Heart right ventricle (tissue), 16 donors: ENCODE measurements at regions not wholly inside any gene's neighbourhood (a gene's known extent, or its start where the extent isn't known, plus 50 kb on each side); places are given as distances from the start of the nearest gene placed in this dataset.
"Not testable (repeated sequence)": the region's sequence is repeated elsewhere in the genome, so short reads cannot be mapped to it uniquely, and the experiment has no call there.

Source experiments
- ATAC-seq, 8 donors: fragments of 200-7000 bp; cut with Tn5 transposase; one replicate each; pipeline ENCODE4 v1.9.1; 2020; ENCODE audit warnings: mild to moderate bottlenecking in 8 of 8, moderate library complexity in 8 of 8, moderate number of reproducible peaks in 1 of 8
- DNase-seq, 2 donors: peaks; one replicate each; pipeline ENCODE4 v3.0.0-alpha.2; 2020
- H3K27ac ChIP-seq, 10 donors: fragments of 200-600 bp; sonication (generic) in 2 of 10; one replicate each; pipeline versions ENCODE4 v1.5.0 to v1.8.0; 2020 to 2022; ENCODE audit warnings: mild to moderate bottlenecking in 3 of 10
- H3K27me3 ChIP-seq, 7 donors: fragments of 200-600 bp; one replicate each; pipeline ENCODE4 v1.8.0; 2021 to 2022; ENCODE audit warnings: mild to moderate bottlenecking in 2 of 7
- H3K36me3 ChIP-seq, 9 donors: fragments of 200-600 bp; sonication (generic) in 1 of 9; one replicate each; pipeline versions ENCODE4 v1.5.0 to v1.8.0; 2020 to 2022; ENCODE audit warnings: mild to moderate bottlenecking in 2 of 9
- H3K4me1 ChIP-seq, 9 donors: fragments of 200-600 bp; sonication (generic) in 1 of 9; one replicate each; pipeline versions ENCODE4 v1.5.0 to v1.8.0; 2020 to 2022; ENCODE audit warnings: mild to moderate bottlenecking in 4 of 9
- H3K4me3 ChIP-seq, 10 donors: fragments of 200-600 bp; sonication (generic) in 2 of 10; one replicate each; pipeline versions ENCODE4 v1.5.0 to v1.8.0; 2020 to 2022; ENCODE audit warnings: mild to moderate bottlenecking in 7 of 10, moderate library complexity in 2 of 10
- H3K9me3 ChIP-seq, 11 donors: fragments of 200-600 bp in 10 of 11; sonication (generic) in 2 of 11; one replicate each; pipeline versions ENCODE4 v1.5.0 to v1.8.0; 2013 to 2022; ENCODE audit warnings: mild to moderate bottlenecking in 2 of 11, control low read depth in 1 of 11, moderate library complexity in 1 of 11
- WGBS, 2 donors: extraction: QIAGEN DNeasy Blood & Tissue Kit; methylation state at CpG; one replicate each; pipeline ENCODE4 v1.1.7; 2013; ENCODE audit warnings: inconsistent platforms in 1 of 2; 5-methylcytosine and 5-hydroxymethylcytosine counted together
- intact Hi-C, 10 donors: fragments of 100-400 bp; cut with DNase I; formaldehyde crosslinking; loops; one replicate each; pipeline versions ENCODE4 v1.11.1 to v1.14.2; 2022
- TF ChIP-seq, protein P1 (sequence below), 9 donors: fragments of 200-600 bp; sonication (generic) in 2 of 9; IDR thresholded peaks; one replicate each; pipeline versions ENCODE4 v1.5.0 to v1.8.0; 2021 to 2022; ENCODE audit warnings: antibody characterized with exemption in 9 of 9, mild to moderate bottlenecking in 5 of 9, moderate library complexity in 1 of 9
- donor health status: Arrhythmogenic right ventricular cardiomyopathy.
- donor health status: ischemic (EF 13 %, LVEDD 7.1; RV severe dilation, severe dysfunction).
- donor health status: healthy with polysubstance abuse.
- donor health status: DM: no; HTN: yes; CAD: no.
- donor health status: DM: no; HTN: no; CAD: no.
- donor health status: ischemic (EF 25% LVEDD 6.9; RV normal size, moderate dysfunction).
- donor health status: ischemic (EF 25% LVEDD 5.7; RV mildly dilated, moderate dysfunction).
- donor health status: healthy.
- donor health status: DM: yes; HTN: yes; CAD: no.
- donor health status: Ischemic cardiomyopathy.
- donor health status: ischemic (EF 35%, LVEDD 5.7; RV mildly dilated, moderate dysfunction).
- donor health status: nonischemic (EF 11% LVEDD 7.7; RV severe dilation, severe dysfunction).
- donor health status: DM: yes; HTN: yes; CAD: no.
- donor health status: PGD.
- donor health status: ischemic (EF 29% LVEDD 5.4; RV normal size, mild dysfunction).
- donor health status: nonischemic (EF 23%, LVEDD 6.1; RV moderate dilation, normal function).

DNA sequence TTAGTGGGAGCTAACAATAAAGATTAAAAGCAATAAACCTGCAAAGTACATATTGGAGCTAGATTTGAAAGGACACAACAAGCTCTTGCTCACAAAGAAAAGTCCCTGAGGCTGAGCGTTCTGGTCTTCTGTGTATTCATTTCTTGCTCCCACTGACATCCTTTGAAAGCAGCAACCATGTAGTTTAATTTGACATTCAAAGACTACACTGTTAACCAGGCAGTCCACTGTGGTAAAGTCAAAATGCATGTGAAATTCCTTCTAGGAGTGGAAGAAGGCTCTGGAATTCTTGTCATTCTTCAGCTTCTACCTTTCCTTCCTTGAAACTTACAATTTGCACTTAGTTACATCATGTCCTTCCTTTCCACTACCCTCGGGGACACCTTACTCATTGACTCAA lies 480.7 kb downstream of the CSNK1G3 start:
- H3K27me3 ChIP-seq = no peaks in the 10 kb centered on the region
- WGBS, 2 donors = 63 to 69% methylated on average over 2 of the region's 2 CpGs

DNA sequence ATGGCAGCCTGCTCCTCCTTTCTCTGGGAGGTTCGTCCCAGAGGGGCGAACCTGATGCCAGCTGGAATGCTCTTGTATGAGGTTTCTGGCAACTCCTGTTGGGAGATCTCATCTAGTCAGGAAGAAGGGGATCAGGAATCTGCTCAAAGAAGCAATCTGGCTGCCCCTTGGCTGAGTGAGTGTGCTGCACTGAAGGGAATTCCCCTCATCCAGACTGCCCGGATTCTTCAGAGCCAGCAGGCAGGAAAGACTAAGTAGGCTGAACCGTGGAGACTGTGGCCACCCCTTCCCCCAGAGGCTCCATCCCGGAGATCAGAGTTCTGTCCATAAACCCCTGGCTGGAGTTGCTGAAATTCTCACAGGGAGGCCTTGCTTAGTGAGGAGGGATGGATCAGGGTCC lies 476.0 kb downstream of the CSNK1G3 start:
- TF ChIP-seq, protein P1, sequence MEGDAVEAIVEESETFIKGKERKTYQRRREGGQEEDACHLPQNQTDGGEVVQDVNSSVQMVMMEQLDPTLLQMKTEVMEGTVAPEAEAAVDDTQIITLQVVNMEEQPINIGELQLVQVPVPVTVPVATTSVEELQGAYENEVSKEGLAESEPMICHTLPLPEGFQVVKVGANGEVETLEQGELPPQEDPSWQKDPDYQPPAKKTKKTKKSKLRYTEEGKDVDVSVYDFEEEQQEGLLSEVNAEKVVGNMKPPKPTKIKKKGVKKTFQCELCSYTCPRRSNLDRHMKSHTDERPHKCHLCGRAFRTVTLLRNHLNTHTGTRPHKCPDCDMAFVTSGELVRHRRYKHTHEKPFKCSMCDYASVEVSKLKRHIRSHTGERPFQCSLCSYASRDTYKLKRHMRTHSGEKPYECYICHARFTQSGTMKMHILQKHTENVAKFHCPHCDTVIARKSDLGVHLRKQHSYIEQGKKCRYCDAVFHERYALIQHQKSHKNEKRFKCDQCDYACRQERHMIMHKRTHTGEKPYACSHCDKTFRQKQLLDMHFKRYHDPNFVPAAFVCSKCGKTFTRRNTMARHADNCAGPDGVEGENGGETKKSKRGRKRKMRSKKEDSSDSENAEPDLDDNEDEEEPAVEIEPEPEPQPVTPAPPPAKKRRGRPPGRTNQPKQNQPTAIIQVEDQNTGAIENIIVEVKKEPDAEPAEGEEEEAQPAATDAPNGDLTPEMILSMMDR (IDR thresholded peaks at IDR 0.05) = no peak
- ATAC-seq (no peak), DNase-seq (no peak)
- no peaks in the 10 kb centered on the region for H3K36me3 ChIP-seq
- intact Hi-C loops = no loop called here
- no peaks in the 10 kb centered on the region for H3K4me1 ChIP-seq
- no peak overlapping the region for H3K27ac ChIP-seq
- no peaks in the 10 kb centered on the region for H3K27me3 ChIP-seq
- 80 to 85% methylated on average over 5 of the region's 5 CpGs for whole genome bisulfite sequencing, 2 donors
- H3K4me3 ChIP-seq = no peak overlapping the region
- H3K9me3 ChIP-seq = peaks cover 0 to 32% (median 11%) of the 10 kb centered on the region in 11 donors

More for the DNA sequence above, 480.7 kb downstream of the CSNK1G3 start:
- peaks cover 0 to 6% (median 0%) of the 10 kb centered on the region in 9 donors for H3K4me1 ChIP-seq
- intact Hi-C loops = no loop called here
- ATAC-seq (no peak), DNase-seq (no peak)
- H3K4me3 ChIP-seq = no peak overlapping the region
- H3K27ac ChIP-seq = no peak overlapping the region
- no peaks in the 10 kb centered on the region for H3K9me3 ChIP-seq
- TF ChIP-seq, protein P1 (IDR thresholded peaks at IDR 0.05) = no peak
- H3K36me3 ChIP-seq = no peaks in the 10 kb centered on the region

DNA sequence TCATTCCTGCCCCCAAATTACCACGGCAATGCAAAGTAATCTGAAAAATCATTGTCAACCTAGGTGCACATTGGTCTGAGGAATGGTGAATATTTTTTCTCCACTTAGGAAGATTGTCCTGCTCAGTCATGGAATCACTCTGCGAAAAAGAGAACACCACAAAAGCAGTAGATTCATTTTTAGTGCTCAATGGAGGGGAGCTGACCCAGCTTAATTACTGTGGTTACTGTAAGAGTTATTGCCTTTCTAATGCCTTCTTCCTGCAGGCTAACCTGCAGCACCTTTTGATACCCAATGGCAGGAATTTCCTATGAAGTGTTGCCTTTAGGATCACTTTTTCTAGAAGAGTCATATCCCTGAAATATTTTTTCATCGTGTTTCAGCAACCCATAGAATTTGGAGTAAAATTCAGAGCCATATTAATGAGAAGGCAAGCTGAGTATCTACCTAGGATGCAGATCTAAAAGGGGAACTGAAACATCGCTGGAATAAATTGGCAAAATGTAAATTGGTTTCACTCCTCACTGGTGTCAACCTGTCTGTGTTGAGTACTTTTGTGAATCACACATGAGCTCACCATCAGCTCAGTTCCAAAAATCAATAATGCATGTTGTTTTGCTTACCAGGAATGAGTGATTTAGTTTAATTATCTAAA lies 464.5 kb downstream of the CSNK1G3 start:
- H3K27me3 ChIP-seq = no peaks in the 10 kb centered on the region
- no peak overlapping the region for H3K4me3 ChIP-seq
- intact Hi-C loops = no loop called here
- WGBS, 2 donors = 86 to 91% methylated on average over 4 of the region's 4 CpGs
- H3K9me3 ChIP-seq = peaks cover 0 to 8% (median 0%) of the 10 kb centered on the region in 11 donors
- H3K4me1 ChIP-seq = no peaks in the 10 kb centered on the region
- no peak for ATAC-seq
- H3K36me3 ChIP-seq = no peaks in the 10 kb centered on the region
- TF ChIP-seq, protein P1 (IDR thresholded peaks at IDR 0.05) = no peak
- no peak overlapping the region for H3K27ac ChIP-seq
- DNase-seq = no peak

DNA sequence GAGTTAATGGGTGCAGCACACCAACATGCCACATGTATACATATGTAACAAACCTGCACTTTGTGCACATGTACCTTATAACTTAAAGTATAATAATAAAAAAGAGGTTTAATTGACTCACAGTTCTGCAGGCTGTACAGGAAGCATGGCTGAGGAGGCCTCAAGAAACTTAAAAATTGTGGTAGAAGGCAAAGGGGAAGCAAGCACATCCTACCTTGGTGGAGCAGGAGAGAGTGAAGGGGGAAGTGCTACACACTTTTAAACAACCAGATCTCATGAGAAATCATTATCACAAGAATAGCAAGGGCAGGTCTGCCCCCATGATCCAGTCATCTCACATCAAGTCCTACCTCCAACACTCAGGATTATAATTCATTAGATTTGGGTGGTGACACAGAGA lies 463.5 kb downstream of the CSNK1G3 start:
- H3K4me3 ChIP-seq, H3K36me3 ChIP-seq, H3K27me3 ChIP-seq, ATAC-seq, H3K9me3 ChIP-seq, DNase-seq, intact Hi-C loops, H3K4me1 ChIP-seq, H3K27ac ChIP-seq: not testable (repeated sequence)

DNA sequence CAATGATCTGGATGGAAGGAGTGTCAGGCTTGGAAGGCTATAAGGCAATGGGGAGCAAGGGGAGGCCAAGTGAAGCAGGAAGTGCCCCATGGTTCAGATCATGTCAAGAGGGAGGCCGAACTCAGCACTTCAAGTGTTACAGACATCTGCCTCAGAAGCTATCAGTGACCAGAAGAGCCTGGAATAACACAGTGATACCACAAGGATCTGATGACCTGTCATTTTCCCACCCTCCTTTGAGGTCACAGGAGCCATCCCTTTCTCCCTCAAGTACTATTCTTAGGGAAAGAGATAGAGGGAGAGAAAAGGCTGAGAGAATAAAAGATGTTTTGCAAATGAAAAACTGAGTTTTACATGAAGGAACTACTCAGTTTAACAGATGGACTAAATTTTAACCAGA lies 454.8 kb downstream of the CSNK1G3 start:
- Histone ChIP-seq H3K4me3 (no peak overlapping the region), H3K4me1 (no peaks in the 10 kb centered on the region), H3K9me3 (peaks cover 0 to 9% (median 0%) of the 10 kb centered on the region in 11 donors), H3K27me3 (no peaks in the 10 kb centered on the region), H3K36me3 (no peaks in the 10 kb centered on the region), H3K27ac (no peak overlapping the region)
- TF ChIP-seq, protein P1 (IDR thresholded peaks at IDR 0.05) = no peak
- intact Hi-C loops = no loop called here
- DNase-seq (no peak), ATAC-seq (no peak)
- 76 to 82% methylated on average over 1 of the region's 1 CpG for WGBS, 2 donors
